Islet precursor cell (in vitro differentiated cells): ENCODE measurements at regions not wholly inside any gene's neighbourhood (a gene's known extent, or its start where the extent isn't known, plus 50 kb on each side); places are given as distances from the start of the nearest gene placed in this dataset.
"Not testable (repeated sequence)": the region's sequence is repeated elsewhere in the genome, so short reads cannot be mapped to it uniquely, and the experiment has no call there.

Experiments used
- DNase-seq: peaks from one replicate; pipeline ENCODE4 v3.0.0-alpha.2; 2018

DNA sequence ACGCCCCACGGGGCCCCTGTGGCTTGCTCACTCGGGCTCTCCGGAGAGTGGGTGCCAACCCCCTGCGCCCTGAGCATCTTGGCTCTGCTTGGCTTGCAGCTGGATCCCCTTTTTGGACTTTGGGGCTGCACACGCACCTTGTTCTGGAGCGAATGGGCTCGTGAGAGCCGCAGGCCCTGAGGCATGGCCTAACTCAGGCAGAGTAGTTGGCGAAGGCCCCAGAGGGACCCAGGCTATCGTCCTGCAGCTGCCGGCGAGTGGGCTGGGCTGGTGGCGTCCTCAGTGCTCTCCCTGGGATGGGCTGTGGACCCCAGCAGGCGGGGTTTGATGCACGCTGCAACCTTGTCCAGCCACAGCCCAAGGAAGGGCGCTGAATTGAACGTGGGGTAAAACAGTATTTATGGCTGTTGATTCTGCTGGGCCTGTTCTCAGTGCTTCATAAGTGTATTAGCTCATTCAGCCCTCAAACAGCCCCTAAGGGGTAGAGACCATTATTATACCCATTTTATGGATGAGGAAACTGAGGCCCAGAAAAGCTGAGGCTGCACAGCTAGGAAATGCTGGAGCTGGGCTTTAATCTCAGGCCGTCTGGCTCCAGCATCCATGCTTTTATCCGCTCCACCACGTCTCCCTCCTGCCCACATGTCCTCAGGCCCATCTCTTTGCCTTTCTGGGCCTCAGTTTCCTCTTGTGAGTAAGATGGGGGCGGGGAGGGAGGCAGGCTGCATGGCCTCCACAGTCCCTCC, 171.2 kb upstream of the CIBAR2 start:
- no peak for DNase-seq

DNA sequence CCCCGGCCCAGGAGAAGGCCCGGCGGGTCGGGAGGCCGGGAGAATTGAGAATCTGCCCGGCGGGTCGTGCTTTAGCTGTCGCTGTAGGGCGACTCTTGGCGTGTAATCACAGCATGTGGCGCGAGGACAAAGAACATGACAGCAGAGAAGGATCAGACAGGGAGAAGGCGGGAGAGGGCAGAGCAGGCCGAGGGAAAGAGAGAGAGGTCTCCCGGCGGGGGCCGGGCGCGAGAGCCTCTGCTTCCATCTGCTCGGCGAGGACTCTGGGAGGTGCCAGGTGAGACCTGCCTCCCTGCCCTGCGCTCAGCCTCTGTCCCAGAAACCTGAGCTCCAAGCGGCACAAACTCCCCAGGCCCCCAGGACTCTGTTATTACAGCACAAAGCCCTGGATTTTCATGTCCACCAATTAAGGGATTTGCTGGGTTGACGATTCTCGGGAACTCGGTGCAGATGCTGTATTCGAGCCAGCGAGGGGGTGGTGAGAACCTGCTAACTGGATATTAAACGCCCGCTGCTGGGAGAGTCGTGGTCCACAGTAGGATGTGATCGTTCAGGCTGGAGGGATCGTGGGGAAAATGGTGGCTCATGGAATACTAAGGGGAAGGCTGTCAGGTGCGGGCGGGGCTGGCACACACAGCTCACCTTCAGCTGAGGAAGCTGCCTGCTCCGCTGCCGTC, 172.0 kb upstream of the CIBAR2 start:
- no peak for DNase-seq

DNA sequence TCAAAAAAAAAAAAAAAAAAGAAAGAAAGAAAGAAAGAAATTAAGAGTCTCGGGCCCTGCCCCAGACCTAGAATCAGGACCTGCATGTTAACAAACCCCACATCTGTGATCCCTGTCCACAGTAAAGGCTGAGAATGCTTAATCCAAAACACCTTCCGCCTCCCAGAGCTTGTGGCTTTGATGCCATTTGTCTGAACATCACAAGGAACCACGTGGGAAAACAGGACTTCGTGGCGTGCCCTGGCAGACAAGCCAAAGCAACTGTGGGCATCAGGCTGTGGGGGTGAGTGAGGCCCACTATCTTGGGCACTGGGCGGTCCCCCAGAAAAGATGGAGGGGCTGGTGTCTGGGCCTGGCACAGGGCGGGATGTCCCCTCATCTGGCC, 173.4 kb upstream of the CIBAR2 start:
- DNase-seq = no peak

DNA sequence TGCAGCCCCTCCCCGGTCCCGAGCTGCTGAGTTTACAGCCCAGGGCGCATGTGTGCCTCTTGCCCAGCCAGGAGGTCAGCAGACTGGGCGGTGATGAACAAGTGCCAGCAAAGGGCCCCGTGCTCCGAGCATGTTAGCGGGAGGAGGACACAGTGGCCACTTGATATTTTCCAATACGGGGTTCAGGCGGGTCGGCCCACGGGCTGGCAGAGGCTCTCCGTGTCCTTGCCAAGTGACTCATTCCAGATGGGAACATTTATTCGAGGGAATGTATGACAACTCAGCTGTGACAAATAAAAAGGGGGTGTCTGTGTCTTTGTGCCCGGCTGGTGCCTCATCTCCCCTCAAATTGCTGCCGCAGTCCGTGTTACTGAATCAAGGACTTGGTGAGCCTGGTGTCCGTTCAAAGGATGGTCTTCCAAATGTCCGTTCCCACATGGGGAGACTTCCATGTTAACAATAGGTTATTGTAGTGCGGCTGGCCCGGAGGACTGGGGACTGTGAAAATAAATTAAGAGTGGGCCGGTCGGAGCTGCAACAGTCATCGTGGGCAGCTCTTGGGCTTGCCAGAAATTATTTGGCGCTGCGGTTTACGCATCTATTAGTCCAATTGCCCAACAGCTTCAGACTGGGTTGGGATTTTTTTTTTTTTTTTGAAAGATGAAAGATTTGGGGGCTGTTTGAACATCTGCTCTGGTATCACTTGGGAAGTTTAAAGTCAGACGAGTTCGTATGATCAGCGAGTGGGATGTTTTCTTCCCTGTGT, 174.0 kb upstream of the CIBAR2 start:
- DNase-seq = no peak

DNA sequence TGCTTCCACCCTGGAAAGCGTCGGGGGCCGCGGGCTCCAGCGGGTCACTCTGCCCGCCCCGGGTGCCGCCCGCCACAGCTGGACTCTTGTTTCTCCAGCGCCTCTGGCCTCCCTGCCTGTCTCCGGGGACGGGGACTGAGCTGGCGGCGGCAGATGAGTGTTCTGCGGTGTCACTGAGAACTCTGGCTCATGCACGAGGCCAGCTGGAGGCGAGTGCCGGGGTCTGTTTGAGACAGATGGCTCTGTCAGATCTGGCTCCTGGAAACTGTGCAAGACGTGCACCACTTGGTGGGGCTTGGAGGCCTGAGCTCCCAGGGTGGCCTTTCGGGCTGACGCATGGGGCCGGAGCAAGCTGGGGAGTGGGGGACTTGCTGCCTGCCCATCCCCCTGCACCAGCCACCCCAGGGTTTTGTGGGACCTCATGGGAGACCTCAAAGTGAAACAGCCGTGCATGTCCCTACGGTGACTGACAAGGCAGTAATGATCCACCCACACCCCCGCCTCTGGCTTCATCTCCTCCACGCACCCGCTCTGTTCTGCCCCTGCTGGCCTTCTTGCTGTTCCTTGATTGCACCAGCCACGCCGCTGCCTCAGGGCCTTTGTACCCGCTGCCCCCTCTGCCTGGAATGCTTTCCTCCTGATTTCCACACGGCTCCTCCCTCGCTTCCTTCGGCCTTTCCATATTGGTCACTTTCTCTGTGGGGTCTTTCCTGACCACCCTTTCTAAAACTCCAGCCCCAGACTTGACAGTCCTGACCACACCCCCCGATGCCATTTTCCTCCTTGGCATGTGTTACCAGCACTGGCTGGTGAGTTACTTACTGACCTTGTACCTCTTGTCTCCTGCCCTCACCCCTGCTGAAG, 174.9 kb upstream of the CIBAR2 start:
- no peak for DNase-seq

DNA sequence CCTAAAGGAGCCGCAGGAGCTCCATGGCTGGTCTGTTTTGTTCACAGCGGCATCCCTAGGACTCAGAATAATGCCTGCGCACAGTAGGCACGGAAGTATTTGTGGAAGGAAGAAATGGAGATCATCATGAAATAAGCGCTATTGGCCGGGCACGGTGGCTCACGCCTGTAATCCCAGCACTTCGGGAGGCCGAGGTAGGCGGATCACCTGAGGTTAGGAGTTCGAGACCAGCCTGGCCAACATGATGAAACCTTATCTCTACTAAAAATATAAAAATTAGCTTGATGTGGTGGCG, 175.5 kb upstream of the CIBAR2 start:
- not testable (repeated sequence) for DNase-seq

DNA sequence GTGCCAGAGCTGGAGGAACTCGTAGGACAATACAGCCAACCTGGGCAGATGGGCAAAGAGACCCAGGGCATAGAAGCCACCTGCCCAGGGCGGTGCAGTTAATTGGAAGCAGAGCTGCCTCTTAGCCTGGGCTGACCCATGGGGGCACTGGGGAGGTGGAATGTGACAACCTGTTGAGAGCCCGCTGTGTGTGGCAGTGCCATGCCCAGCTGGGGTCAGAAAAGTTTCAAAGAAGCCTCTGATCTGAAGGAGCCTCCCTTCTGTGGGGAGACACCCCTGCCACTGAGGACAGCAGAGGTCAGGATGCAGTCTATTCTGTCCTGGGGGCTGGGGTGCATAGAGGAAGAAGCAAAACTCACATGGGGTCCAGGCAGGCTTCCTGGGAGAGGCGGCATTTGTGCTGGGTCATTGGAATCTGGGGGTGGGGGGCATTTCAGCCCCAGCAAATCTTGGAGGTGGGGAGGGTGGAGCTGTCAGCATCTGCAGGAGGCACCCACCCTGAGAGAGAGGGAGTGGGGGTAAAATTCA, 176.1 kb upstream of the CIBAR2 start:
- DNase-seq = no peak

DNA sequence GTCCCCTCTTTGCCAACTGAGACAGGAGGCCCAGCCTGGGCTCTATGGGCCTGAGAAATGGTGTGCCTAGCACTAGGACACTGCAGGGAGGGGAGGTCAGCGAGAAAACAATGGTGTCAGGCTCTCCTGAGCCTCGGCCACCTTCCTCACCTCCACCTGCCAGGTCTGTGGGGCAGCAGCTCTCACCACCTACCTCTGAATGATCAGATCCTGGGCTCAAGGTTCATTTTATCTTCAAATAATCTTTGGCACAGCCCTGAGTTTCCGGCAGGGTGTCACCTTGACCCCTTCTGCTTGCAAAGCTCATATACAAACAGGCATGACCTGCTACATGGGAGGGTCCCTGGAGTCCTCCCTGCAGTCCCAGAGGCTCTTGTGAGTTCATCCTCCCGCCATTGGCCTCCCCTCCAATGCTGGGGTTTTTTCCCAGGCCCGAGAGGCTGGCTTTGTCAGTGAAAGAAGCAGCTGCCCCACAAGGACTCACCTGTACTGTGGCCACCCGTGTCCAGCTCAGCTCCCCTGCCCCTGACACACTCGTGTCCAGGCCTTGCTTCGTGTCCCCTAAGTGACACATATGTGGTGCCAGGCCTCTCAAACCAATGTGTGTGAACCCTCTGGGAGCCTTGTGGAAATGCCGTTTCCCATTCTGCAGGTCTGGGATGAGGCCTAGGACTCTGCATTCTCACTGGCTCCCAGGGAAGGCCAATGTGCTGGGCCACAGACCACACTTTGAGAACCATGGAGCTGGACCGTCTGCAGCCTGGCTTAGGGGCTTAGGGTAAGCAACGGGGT, 176.8 kb upstream of the CIBAR2 start:
- DNase-seq = no peak

DNA sequence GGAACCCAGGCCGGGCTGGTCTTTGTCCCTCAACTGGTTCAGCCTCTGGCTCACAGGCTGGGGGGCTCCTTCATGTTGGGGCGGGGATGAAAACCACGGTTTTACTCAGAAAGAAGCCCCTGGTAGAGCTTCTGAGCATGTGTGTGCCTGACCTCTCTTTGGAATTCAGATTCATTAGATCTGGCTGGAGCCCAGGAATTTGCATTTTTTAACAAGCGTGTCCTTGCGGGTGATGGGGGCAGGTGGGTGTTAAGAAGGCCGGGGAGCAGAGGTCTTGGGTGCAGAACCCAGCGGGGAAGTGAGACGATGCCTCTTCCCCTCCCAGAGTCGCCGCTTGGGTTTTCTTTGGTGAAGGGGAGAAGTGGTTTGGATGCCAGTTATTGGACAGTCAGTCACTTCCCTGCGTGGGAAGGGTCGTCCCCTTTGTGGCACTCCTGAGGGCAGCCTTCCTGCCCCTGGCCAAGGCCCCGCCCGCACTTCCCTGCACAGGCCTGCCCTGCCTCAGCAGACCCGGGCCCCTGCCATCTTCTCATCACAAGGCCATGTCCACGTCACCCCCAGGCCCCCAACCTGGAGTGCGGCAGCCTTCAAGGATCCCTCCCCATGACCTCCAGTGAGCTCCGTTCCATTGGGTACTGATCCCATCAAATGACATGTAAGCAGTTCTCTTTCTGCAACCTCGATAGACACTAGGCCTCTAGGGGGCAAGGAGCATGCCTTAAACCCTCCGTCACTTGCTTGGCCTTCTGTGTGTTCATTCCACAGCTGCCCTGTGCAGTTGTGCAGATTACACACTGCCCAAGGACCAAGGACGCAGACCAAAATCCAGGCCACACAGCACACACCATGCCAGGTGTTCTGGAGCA, 177.7 kb upstream of the CIBAR2 start:
- DNase-seq = no peak

DNA sequence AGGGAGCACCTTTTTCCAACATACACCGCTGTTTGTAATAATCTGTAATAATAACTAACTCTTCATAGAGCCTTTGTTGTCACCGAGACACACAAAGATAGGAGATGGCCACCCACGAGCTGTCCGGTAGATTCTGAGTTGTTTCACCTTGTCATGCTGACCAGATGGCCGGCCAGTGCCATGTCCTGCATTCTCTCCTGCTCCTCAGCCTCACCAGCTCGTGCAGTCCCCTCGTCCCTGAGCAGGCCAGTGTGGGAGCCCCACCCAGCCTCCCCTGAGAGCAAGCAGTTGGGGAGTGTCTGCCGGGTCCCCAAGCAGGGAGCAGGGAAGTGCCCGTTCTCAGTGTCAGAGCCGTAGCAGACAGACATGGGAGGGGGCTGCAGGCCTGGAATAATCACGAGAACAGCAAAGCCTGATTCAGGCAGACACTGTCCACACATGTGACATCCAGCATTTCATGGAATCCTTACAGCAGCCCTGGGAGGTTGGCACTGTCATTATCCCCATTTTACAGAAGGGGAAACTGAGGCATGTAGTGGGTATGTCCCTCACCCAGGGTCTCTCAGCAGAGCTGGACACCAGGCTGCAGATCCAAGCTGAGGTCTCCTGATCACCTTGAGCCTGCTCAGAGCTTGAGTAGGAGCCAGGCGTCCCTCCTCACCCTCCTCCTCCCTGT, 178.5 kb upstream of the CIBAR2 start:
- no peak for DNase-seq

DNA sequence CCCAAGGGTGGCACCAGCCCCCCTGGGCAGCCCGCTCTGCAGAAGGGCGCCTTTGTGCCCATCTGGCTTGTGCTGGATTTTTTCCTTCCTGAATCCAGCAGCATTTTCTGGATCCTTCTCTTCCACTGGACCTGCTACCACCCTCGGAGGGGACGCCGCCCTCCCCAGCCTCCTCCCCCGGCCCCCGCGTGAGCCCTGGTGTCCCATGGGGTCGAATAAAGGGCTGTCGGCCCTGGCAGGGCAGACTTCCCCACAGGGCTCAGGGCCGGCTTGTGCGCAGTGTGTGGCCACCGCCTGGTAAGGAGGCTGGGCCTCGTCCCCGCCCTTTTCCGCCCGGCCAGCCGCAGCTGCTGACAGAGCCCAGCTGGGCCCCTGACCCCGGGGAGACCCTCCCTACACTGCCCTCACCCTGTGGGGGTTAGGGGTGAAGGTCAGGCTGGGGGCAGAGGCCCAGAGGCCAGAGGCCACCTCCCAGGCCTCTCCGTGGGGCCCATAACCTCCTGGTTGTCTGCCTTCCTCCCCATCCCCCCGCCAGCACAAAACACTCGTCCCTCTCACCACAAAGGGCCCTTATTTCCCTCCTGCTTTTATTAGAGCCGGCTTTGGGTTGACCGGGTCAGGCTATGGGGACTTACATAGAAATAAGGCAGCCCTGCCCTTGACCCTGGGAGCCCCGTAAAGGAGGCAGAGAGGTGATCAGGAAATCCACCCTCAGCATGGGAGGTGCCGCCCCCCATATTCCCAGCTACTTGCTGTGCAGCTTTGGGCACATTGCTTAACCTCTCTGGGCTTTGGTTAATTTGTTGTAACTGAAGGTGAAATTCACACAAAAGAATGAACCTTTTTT, 179.3 kb upstream of the CIBAR2 start:
- DNase-seq = no peak

DNA sequence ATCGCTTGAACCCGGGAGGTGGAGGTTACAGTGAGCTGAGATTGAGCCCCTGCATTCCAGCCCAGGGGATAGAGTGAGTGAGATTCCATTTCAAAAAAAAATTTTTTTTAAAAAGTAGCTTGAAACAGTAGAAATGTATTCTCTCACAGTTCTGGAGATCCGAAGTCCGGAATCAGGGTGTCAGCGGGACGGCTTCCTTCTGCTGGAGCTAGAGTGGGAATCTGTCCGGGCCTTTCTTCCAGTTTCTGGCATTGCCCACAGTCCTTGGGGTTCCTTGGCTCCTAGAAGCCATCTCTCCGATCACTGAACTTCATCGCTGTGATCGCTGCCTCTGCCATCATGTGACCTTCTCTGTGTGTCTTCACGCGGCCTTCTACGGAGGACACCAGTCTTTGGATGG, 181.2 kb upstream of the CIBAR2 start:
- no peak for DNase-seq

DNA sequence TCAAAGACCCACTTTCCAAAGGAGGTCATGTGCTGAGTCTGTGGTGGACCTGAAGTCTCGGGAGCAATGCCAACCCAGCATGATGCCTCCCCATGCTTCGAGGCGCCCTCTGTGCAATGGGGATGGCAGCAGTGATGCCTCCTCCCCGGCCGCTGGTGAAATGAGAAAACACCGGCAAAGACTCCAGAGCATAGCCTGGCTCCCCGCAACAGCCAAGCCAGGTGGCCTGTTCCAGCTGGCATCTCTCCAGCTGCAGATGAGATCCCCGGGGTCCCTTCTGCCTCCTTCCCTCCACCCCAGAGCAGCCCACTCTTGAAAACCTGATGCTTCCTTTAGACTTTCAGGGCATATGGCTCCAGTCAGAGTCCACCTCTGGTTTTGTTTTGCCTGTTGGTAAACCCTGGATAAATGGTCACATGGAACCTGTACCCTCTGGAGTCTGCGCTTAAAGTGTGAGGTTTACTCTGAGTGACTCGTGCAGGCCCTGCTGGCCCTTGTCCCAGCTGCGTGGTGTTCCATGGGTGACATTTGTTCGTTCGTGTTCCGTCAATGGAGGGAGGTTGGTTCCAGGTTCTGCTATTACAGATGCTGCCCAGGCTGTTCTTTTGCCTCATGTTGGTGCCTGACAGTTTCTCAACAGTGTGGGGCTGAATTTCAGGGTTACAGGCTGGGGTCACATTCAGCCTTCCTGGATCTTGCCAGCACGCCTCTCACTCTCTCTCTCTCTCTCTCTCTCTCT, 181.8 kb upstream of the CIBAR2 start:
- no peak for DNase-seq

DNA sequence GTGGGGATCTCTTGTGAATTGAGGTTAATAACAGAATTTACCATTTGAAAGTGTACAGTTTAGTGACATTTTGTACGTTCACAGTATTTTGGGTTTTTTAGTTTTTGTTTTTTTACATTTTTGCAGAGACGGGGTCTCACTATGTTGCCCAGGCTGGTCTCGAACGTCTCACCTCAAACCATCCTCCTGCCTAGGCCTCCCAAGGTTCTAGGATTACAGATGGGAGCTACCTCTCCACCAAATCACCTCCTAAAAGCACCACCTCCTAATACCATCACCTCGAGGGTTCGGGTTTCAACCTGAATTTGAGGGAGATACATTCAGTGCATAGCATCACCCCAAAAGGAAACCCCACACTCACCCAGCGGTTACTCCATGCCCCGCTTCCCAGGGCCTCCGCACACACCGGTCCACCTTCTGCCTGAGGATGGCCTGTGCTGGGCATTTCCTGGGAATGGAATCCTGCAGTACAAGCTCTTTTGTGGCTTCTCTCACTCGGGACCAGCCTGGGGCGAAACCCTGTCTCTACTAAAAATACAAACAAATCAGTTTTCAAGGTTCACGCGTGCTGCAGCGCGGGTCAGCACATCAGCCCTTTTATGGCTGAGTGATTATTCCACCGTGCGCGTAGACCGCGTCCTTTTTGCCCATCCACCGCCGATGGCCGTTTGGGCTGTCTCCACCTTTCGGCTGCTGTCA, 182.7 kb upstream of the CIBAR2 start:
- no peak for DNase-seq

DNA sequence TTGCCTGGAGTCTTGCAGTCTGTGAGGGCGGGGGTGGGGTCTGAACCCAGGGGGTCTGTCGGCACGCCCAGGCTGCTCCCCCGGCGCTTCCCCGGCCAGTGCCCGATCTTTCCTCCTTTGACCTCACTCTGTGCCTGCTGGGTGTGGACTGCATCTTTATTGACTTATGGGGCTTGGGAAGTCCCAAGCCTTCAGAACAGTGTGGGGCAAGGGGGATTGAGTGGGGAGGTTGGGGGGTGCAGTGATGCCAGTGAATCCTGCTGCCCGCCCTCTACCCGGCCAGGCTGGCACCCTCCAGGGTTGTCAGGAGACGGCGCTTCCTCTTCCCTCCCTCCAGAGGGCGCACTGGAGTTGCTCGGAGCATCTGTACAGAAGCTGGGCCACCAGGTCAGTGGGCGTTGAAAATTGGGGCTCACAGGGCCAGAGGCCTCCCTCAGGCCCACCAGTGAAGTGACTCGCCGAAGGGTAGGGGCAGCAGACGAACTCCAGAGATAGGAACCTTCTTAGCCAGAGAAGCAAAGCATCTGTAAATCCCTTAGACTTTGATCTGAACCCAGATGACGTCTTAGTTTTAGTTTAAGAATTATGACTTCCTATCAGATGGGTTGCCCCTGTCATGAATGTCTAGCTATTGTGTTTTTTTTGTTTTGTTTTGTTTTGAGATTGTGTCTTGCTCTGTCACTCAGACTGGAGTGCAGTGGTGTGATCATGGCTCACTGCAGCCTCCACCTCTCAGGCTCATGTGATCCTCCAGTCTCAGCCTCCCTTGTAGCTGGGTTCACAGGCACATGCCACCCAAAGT, 184.8 kb upstream of the CIBAR2 start:
- no peak for DNase-seq

DNA sequence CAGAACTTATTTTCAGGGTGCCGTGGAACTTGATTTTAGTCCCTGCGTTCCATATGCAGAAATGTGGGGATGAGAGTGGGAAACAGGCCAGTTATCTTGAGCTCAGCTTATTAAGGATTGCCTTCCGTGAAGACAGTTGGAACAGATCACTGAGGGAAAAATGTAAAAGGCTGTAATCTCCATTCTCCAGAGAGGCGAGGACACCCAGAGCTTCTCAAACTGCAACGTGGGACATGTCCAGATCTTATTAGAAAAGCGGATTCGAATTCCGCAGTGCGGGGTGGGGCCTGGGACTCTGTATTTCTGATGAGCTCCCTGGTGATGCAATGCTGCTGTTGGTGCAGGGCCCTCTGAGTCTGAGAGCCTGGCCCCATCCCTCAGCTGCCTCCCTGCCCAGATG, 185.6 kb upstream of the CIBAR2 start:
- no peak for DNase-seq

DNA sequence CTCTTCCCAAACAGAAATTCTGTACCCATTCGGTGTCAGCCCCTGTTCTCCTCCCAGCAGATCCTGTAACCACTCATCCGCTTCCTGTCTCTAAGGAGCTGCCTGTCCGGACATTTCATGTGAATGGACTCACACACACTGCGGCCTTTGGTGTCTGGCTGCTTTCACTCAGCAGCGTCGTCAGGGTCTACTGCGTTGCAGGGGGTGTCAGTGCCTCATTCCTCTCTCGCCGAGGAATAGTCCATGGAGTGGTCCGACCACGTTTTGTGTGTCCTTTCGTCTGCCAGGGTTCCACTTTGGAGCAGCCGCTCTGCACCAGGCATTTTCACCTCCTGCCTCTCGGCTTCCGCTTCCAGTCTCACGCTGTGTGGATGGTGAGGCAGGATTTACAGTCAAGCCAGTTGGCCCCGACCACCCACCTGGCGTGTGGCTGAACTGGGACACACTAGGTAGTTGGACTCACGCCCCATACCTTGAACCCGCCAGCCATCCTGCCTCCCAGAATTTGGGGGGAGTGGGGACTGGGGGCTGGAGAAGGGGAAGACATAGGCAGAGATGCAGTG, 188.2 kb upstream of the CIBAR2 start:
- no peak for DNase-seq
